NCI-H1048 (cell line): ENCODE measurements at regions not wholly inside any gene's neighbourhood (a gene's known extent, or its start where the extent isn't known, plus 50 kb on each side); places are given as distances from the start of the nearest gene placed in this dataset.

ENCODE experiments used
- DNase-seq: peaks from one replicate; lab custom pipeline; 2025; lab: John Stamatoyannopoulos, UW

DNA sequence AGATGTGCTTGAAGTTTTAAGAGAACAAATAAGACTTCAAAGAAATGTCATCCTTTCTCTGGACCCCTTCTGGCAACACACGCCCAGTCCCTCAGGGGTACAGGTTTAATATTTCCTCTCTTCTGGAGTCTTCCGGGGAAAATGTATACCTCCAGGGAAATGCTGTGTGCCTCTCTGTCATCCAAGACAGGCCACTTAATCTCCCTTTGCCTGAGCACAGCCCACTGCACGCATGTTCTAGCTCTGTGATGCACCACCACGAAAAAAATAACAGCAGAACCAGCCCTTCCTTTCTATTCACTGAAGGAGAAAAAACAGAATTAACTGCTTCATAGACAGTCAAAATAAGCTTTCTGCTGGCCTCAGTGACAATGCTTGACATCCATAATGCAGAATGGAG, 140.1 kb downstream of the RBFOX3 start:
- no peak for DNase-seq

DNA sequence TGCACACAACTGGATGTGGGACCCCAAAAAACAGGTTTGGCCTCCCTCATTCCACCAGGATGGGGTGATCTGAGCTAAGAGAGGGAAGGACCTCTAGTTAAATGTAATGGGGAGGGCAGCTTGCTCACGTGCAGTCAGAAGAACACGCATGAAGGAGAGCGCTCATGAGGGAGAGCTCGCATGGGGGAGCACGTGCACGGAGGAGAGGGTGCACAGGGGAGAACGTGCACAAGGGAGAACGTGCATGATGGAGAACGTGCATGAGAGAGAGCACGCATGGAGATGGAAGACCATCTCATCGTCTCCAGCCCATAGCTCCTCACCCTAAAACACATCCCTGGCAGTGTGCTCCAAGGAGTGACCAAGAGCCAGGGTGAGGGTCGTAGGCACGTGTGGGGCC, 141.2 kb downstream of the RBFOX3 start:
- DNase-seq, result no peak

DNA sequence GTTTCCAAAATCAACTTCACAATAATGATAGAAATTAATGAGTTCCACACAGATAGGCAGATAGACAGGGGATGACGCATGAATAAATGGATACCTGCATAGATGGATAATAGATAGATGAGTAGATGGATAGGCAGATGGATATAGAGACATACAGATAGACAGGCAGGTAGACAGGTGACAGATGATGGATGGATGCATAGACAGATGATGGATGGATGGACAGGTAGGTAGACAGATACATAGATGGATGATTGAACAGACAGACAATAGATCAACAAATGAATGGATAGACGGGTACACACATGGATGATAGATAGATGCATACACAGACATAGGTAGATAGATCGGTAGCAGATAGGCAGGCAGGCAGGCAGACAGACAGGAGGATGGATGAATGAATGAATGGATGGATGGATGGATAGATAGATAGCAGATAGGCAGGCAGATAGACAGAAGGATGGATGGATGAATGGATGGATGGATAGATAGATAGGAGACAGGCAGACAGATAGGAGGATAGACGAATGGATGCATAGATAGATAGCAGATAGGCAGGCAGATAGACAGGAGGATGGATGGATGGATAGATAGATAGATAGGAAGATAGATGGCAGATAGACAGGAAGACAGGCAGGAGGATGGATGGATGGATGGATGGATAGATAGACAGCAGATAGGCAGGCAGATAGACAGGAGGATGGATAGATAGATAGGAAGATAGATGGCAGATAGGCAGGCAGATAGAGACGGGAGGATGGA, 142.5 kb downstream of the RBFOX3 start:
- DNase-seq, result no peak

DNA sequence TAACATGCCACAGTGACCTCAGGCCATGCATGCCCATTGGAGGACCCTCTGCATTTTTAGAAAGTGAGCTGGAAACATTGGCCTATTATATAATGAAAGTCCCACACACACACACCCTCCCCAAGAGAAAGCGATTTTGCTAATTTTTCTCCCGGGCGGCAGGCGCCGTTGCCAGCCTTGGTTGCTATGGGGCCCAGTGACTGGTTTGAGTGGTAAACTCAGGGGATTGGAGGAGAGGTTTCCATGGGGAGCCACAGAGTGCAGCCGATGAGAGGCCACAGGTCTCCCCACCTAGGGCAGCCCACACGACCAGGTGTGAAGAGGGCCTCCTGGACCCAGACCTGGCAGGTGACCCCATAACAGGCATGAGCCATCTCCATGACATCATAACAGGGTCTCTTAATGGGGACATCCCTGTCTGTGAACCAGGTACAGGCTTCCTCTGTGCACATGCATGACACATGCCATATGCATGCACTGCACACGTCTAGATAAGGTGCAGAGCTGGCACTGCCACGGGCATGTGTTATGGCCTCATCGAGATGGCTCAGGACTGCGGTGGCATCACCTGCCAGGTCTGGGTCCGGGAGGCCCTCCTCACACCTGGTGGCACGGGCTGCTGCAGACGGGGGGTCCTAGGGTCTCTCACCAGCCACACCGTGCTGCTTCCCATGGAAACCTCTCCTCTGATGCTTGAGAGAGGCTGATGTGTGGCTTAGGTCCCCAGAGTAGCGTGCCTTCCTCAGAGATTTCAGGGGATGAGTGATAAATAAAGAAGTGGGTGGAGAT, 144.1 kb downstream of the RBFOX3 start:
- DNase-seq, result no peak

DNA sequence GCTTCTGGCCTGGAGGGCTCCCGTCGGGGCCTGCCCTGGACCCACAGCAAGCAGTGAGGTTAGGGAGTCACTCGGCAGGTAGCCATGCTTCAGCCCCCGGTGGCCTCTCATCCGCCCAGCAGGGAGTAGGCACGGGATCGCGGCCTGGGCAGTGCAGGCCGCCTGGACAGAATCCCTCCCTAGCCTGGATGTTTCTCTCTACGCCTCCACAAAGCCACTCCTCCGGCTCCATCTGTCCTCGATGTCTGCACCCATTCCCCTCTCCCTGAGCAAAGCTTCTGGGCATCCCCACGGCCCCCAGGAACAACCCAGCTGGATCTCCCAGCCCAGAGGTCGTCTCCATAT, 145.2 kb downstream of the RBFOX3 start:
- DNase-seq, result no peak

DNA sequence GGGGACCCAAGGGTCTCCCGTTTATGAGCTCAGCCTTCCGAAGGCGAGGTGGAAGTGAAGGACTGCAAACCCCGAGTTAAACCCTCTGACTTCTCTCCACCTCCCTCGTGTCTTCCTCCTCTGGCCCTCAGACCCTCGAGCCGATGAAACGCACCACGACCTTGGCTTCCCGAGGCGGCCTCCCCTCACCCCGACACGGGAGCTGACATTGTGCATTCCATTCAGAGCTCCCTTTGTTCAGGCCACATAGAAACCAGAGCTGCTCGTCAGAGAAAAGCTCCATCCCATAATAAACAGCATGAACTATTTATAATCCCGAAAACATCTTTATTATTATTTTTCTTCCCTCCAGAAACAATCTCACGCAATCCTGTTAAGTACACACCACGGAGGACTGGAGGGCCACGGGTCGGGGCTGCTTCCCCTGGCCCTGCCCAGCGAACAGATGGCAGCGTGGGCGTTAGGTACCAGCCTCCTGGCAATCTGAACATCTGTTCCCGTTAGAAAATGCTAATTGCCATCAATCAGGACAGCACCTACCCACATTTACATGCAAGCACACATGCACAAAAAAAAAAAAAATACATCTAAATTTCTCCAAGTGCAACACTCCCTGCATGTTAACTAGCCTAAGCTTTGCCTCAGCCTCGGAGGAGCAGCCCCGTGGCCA, 145.7 kb downstream of the RBFOX3 start:
- DNase-seq, result no peak

DNA sequence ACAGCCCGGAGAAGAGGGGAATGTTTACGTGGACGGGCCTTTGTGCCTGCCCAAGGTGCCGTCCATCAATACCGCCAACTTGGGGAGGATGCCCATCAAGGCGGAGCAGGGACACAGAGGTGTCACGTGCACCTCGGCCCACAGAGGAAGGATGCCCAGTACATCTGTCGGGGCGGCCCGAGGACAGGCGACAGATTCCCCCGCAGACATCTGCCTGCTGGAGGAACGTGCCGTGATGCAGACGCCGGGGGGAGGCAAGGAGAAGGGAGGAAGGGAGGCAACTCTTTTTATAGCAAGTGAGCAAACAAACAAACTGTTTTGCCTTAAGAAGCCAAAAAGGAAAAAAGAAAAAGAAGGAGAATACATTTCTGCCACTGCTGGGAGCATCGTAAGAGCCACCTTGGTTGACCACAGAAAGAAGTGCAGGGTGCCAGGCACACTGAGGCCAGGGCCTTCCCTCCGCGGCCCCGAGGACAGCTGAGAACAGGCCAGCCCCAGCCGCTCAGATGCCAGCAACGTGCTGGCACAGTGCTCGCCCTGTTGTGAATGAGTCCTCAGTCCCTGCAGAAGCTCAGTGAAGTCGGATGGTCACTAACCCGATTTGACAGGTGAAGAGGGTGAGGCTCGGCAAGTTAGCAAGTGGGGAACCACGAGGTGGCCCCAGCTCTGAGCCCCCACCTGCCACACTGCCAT, 146.4 kb downstream of the RBFOX3 start:
- no peak for DNase-seq

DNA sequence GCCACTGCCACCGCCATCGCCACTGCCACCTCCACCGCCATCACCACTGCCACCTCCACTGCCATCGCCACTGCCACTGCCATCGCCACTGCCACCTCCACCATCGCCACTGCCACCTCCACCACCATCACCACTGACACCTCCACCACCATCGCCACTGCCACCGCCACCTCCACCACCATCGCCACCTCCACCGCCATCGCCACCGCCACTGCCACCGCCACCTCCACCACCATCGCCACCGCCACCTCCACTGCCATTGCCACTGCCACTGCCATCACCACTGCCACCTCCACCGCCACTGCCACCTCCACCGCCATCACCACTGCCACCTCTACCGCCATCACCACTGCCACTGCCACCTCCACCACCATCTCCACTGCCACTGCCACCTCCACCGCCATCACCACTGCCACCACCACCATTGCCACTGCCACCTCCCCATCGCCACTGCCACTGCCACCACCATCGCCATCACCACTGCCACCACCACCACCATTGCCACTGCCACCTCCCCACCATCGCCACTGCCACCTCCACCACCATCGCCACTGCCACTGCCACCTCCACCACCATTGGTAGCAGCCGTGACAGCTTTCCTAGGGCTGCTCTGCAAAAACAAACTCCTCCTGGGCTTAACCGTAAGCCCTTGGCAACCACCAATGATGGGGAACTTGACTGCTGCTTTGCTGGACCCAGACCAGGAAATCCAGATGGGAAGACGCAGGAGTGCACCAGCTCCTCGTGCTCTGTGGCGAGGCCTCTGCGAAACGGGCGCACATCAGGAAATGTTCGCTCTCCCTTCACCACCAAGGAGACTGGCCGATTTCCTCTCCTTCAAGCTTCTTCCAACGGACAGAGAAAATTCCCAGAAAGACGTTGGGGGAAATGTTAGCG, 147.2 kb downstream of the RBFOX3 start:
- DNase-seq, result no peak

DNA sequence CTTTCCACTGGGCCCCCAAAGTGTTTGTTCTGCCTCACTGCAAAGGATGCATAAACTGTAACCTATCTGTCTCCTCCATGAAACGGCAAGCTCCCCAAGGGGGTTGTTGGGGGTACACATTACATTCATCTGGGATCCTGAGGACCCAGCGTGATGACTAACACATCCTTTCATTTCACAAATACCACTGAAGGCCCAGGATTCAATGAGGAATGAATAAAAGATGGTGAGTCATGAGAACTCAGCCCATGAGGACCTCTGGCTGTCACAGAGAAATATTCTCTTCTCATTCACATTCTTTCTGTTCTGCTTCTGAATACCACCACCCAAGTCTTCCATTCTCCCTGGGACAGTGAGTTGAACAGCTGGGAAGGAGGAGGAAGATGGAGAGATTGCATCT, 149.8 kb downstream of the RBFOX3 start:
- DNase-seq, result no peak

DNA sequence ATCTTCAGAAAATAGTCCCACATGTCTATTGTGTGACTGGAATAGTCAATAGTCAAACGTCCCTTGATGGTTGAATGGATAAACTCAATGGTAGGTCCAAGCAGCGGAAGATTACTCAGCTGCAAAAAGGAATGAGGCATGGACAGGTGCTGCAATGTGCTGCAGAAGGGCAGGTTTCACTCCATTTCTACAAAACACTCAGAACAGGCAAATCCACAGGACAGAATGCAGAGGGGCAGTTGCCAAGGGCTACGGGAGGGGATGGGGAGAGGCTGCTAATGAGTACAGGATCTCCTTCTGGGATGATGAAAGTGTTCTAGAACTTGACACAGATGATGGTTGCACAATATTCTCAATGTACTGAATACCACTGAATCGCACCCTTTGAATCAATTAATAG, 151.0 kb downstream of the RBFOX3 start:
- DNase-seq, result no peak

DNA sequence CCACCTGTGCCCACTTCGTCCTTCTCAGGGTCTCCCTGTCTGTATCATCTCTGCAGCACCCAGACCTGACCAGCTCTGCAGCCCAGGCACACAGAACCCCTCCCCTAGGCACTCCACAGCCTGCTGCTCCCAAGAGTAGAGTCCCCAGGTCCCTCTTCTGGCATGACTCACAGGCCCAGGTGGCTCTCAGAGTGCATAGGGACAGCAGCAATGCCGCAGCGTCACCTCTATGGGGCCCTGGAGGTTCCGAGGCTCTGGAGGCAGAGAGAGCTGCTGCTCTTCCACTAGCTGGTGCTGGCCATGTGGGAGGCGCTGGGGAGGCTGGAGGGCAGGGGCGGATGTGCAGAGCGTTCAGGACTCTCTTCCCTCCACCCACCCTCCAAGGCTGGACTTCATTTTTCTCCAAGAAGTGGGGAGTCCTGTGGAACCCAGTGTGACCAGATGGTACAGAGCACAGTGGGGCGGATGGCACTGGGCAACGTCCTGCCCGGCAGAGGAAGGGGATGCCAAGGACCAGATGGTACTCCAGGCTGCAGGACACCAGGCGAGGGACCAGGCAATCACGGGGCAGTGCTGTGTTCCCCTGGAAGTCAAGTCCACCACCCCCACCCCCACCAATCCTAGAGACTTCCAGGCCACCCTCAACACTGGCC, 151.7 kb downstream of the RBFOX3 start:
- no peak for DNase-seq

DNA sequence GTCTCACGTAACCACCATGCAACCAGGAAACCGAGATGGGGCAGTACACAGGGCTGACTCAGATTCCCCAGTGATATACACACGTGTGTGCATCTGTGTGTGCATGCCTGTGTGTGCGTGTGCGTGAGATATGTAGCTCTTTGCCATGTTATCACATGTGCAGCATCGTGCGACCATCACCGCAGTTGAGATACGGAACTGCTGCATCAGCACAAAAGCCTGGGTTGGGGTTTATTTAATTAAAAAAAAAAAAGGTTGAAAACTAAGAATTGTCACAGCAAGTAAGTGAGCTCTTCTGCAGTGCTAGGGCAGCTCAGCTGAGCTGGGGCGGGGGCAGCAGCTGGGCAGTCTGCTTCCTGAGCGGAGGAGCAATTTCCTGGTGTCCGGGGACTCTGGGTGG, 152.5 kb downstream of the RBFOX3 start:
- DNase-seq, result no peak

DNA sequence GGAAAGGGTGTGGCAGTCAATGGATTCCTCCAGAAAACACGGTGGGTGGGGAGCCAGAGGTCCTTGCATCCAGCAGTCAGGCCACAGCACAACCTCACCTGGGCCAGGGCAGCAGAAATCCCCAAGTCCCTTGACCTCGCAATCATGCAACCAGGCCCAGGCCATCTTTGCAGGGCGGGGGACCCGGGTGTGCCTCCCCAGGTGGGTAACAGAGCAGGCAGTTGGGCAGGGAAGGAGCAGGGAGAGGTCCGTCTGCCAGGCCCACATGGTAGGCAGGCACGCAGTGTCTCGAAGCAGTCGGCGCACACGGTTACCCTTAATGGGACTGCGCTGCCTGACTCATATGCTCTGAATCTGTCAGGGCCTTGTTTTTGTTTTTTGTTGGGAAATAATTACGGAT, 153.0 kb downstream of the RBFOX3 start:
- no peak for DNase-seq

DNA sequence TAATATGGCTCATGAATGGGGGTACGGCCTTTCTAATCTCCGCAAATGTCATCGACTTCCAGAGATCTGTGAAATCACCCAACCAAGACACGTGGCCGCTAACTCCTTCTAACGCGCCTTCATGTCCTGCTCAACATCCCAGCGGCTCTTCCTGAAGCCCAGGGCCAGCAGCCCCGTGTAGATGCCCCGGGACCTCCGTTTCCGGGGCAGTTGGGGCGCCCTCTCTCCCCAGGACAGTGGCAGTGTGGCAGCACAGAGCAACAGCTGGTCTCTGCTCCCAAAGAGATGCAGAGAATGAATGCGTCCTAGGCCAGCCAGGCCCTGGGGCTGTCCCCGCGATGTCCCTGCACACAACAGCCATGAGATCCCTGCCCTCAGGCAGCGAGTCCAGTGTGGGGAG, 153.5 kb downstream of the RBFOX3 start:
- DNase-seq, result no peak

DNA sequence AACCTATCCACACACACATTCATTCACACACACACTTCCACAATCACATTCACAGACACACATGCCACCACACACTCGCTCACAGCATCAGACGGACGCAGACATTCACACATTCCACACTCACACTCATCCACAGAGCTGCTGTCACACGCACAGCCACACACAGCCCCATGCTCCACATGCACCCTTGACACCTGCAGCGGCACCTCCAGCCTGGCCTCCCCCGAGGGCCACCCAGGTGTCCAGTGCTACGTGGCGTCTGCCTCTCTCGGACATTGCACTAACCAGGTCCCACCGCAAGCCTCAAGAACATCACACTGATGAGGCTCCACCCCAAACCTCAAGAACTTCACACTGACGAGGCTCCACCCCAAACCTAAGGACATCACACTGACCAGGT, 155.2 kb downstream of the RBFOX3 start:
- DNase-seq, result no peak

DNA sequence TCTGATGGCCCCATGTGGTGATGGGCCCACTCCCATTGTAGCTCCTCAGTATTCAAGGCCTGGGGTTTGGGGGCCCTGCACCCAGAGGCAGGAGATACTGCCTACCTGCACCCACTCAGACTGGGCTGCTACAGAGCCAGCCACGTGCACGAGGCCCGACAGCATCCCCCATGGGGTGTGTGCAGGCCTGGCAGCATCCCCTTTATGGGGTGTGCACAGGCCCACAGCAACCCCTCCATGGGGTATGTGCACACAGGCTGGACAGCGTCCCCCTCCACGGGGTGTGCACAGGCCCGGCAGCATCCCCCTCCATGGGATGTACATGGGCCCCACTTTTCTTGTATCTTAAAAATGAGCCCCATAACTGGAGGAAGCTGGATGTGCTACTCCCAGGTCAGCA, 156.0 kb downstream of the RBFOX3 start:
- no peak for DNase-seq

DNA sequence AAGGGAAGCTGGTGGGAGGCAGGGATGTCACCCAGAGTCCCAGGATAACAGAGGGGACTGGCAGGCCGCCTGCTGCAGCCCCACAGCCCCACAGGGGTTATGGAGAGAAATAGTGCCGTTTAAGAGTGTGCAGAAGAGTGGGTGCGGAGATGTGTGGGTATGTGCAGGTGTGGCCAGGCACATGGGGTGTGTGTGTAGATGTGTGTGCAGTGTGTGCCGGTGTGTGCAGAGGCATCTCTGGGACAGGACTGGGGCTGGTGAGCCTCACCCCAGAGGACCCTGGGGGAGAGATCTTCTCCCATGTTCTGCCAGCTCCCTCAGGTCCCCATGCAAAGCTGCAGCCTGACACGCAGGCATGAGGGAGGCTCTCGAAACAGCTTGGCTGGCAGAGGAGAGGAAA, 157.4 kb downstream of the RBFOX3 start:
- no peak for DNase-seq

DNA sequence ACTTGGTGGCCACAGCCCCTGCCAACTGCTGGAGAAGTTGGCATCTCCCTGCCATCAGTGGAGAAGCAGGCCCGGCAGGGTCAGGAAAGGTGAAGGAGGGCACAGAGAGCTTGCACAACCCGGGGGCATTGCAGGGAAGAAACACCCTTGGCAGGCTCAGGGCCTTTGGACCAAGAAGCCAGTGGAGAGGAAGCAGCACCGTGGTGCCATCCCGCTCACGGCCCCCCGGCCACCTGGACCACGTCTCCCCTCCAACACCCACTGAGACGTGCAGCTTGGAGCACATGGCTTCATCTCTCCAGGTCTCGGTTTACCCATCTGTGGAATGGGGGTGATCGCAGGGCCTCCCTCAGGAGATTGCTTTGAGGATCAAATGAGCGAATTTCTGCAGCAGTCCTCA, 158.1 kb downstream of the RBFOX3 start:
- DNase-seq, result no peak

DNA sequence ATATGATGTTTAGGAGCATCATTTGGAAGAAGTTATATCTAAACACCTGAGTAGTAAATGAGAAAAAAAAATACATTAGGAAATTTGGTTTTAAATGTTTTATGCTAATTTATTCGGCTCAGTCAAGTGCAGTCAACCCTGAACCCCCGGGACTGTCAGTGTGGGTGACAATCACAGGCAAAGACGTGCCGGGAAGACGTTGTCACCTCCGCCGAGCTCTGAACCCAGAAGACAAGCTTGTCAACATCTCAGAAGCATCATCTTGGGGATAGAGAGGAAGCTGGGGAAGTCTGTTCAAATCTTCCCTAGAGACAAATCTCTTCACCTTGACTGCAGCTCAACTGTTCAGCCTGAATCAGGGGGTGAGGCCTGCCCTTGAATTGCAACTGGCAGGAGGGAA, 159.7 kb downstream of the RBFOX3 start:
- DNase-seq, result no peak

DNA sequence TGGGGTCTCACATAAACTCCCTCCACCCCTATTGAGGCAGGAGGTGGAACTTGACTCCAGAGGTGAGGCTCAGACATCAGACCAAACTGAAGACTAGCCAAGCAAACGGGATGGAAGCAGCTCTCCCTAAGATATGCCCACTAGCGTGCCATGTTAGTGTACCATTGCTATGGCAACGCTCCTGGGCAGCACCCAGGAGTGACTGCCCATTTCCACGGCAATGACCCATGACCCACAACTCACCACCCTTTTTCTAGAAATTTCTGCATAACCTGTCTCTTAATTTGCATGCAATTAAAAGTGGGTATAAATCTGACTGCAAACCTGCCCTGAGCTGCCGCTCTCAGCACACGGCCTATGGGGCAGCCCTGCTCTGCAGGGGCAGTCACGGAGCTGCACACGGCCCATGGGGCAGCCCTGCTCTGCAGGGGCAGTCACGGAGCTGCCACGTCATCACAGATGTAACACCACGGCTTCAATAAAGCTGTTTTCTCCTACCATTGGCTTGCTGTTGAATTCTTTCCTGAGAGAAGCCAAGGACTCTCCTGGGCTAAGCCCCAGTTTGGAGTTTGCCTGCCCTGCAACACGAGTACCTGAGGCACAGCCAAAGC, 164.3 kb downstream of the RBFOX3 start:
- DNase-seq, result no peak

DNA sequence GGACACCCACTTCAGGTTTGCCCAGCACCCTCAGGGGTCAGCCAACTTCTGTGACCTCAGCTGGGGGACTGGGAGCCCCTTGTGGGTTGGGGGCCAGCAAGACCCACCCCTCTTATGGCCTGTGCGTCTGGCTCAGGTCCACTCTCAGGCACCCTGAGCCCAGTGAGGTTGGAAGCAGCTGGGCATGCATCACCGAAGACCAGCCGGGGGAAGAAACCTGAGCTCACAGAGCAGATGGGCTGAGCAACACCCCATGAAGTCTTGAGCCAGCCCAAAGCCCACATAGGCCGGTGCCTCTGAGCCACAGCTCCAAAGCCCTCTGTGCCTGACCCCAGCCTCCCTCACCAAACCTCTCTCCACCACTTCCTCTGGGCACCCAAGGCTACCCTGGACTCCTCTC, 166.7 kb downstream of the RBFOX3 start:
- DNase-seq, result no peak
